IMR-90 (cell line): ENCODE measurements at regions not wholly inside any gene's neighbourhood (a gene's known extent, or its start where the extent isn't known, plus 50 kb on each side); places are given as distances from the start of the nearest gene placed in this dataset.

Experiments
- ATAC-seq: fragments of 200-7000 bp; cut with Tn5 transposase; 2 replicates; pipeline ENCODE4 v1.9.1; 2020; ENCODE audit warnings: low read depth, mild to moderate bottlenecking, moderate library complexity
- BruUV-seq: library from RNA; stranded (reverse); fragments of 400-500 nt; replicated peaks from 2 replicates; lab custom pipeline; 2021; lab: Mats Ljungman, UMichigan
- CTCF ChIA-PET: fragments of 300-600 bp; formaldehyde crosslinking; extraction: SDS; loops from one replicate; lab custom pipeline; 2021; ENCODE audit warnings: antibody characterized with exemption; lab: Yijun Ruan, JAX
- POLR2A ChIA-PET: fragments of 300-600 bp; sonication (Branson Sonifier 250); formaldehyde crosslinking; loops from one replicate; lab custom pipeline; 2022; ENCODE audit warnings: antibody characterized with exemption; ENCODE audit not compliant: unreplicated experiment; lab: Charles Lee
- DNase-seq: peaks from one replicate; pipeline ENCODE4 v3.0.0; 2013
- H2AFZ ChIP-seq: replicated peaks from 2 replicates; pipeline ENCODE3; 2013; ENCODE audit warnings: low read length, mild to moderate bottlenecking; ENCODE audit not compliant: poor library complexity
- H2AK5ac ChIP-seq: 2 replicates; pipeline ENCODE4 v1.6.1; 2013; ENCODE audit warnings: low read depth, low read length, inconsistent platforms
- H2AK9ac ChIP-seq: replicated peaks from 2 replicates; pipeline ENCODE3; 2013; ENCODE audit warnings: mild to moderate bottlenecking, low read depth, low read length, moderate library complexity; ENCODE audit not compliant: poor library complexity
- H2BK120ac ChIP-seq: 2 replicates; pipeline ENCODE4 v1.6.1; 2013; ENCODE audit warnings: low read depth, low read length, inconsistent platforms
- H2BK15ac ChIP-seq: 3 replicates; pipeline ENCODE4 v1.6.1; 2013; ENCODE audit warnings: low read depth, low read length, inconsistent platforms
- H2BK20ac ChIP-seq: 2 replicates; pipeline ENCODE4 v1.6.1; 2013; ENCODE audit warnings: low read depth, mild to moderate bottlenecking, inconsistent platforms, low read length, moderate library complexity
- H2BK5ac ChIP-seq: 2 replicates; pipeline ENCODE4 v1.6.1; 2013; ENCODE audit warnings: mild to moderate bottlenecking, low read depth, low read length, inconsistent platforms; ENCODE audit not compliant: poor library complexity, severe bottlenecking
- H3K14ac ChIP-seq: replicated peaks from 2 replicates; pipeline ENCODE4 v1.6.1; 2013; ENCODE audit warnings: low read depth, low read length, inconsistent platforms
- H3K18ac ChIP-seq: 2 replicates; pipeline ENCODE4 v1.6.1; 2013; ENCODE audit warnings: low read depth, low read length, control low read depth
- H3K23ac ChIP-seq: 2 replicates; pipeline ENCODE4 v1.6.1; 2013; ENCODE audit warnings: low read depth, low read length, inconsistent platforms
- H3K27ac ChIP-seq: 2 replicates; pipeline ENCODE4 v1.5.1; 2013; ENCODE audit warnings: mild to moderate bottlenecking, control low read depth, low read length; ENCODE audit not compliant: insufficient read depth
- H3K27me3 ChIP-seq: 2 replicates; pipeline ENCODE4 v1.6.1; 2013; ENCODE audit warnings: low read length; ENCODE audit not compliant: control insufficient read depth, insufficient read depth
- H3K36me3 ChIP-seq: 2 replicates; pipeline ENCODE4 v1.6.1; 2013; ENCODE audit warnings: low read length, mixed read lengths; ENCODE audit not compliant: control insufficient read depth, insufficient read depth
- H3K4ac ChIP-seq: 2 replicates; pipeline ENCODE4 v1.6.1; 2013; ENCODE audit warnings: low read depth, low read length, inconsistent platforms
- H3K4me1 ChIP-seq: 2 replicates; pipeline ENCODE4 v1.6.1; 2013; ENCODE audit warnings: low read length, mixed read lengths; ENCODE audit not compliant: control insufficient read depth, insufficient read depth
- H3K4me2 ChIP-seq: 2 replicates; pipeline ENCODE4 v1.6.1; 2013; ENCODE audit warnings: low read depth, mild to moderate bottlenecking, control low read depth, low read length, moderate library complexity
- H3K4me3 ChIP-seq: 2 replicates; pipeline ENCODE4 v1.5.1; 2013; ENCODE audit warnings: low read depth, mild to moderate bottlenecking, control low read depth, low read length, moderate library complexity; ENCODE audit not compliant: insufficient read depth
- H3K56ac ChIP-seq: 2 replicates; pipeline ENCODE4 v1.6.1; 2013; ENCODE audit warnings: low read length, inconsistent platforms; ENCODE audit not compliant: insufficient read depth; ENCODE audit errors: extremely low read depth
- H3K79me1 ChIP-seq, 2 experiments: 2 replicates each; pipeline ENCODE4 v1.6.1; 2013; ENCODE audit warnings: low read length in 2 of 2, inconsistent platforms in 1 of 2, low read depth in 1 of 2
- H3K9ac ChIP-seq: 2 replicates; pipeline ENCODE4 v1.6.1; 2013; ENCODE audit warnings: low read depth, low read length, control low read depth
- H3K9me1 ChIP-seq: 2 replicates; pipeline ENCODE4 v1.6.1; 2013; ENCODE audit warnings: low read length, inconsistent platforms; ENCODE audit not compliant: insufficient read depth
- H3K9me3 ChIP-seq: 2 replicates; pipeline ENCODE4 v1.6.1; 2013; ENCODE audit warnings: low read length; ENCODE audit not compliant: control insufficient read depth, insufficient read depth
- H4K20me1 ChIP-seq: 2 replicates; pipeline ENCODE4 v1.6.1; 2013; ENCODE audit warnings: low read length, inconsistent platforms; ENCODE audit not compliant: insufficient read depth
- H4K5ac ChIP-seq: 2 replicates; pipeline ENCODE4 v1.6.1; 2013; ENCODE audit warnings: mild to moderate bottlenecking, low read depth, low read length, control low read depth
- H4K8ac ChIP-seq, 2 experiments: 2 replicates each; pipeline ENCODE4 v1.6.1; 2013; ENCODE audit warnings: low read depth in 2 of 2, low read length in 2 of 2, control low read depth in 1 of 2, inconsistent platforms in 1 of 2
- H4K91ac ChIP-seq: 2 replicates; pipeline ENCODE4 v1.6.1; 2013; ENCODE audit warnings: low read depth, low read length, inconsistent platforms; ENCODE audit not compliant: insufficient read depth
- BHLHE40 ChIP-seq: fragments of 150-350 bp; IDR thresholded peaks from 2 replicates; pipeline ENCODE4 v1.6.1; 2016; ENCODE audit warnings: mild to moderate bottlenecking, low read depth, low read length
- CEBPB ChIP-seq: IDR thresholded peaks from 2 replicates; pipeline ENCODE4 v1.6.1; 2012; ENCODE audit warnings: low read depth, low read length, improper control_type of control experiment
- CHD1 ChIP-seq: IDR thresholded peaks from 2 replicates; pipeline ENCODE4 v1.6.1; 2012; ENCODE audit warnings: low read depth, low read length, improper control_type of control experiment
- FOS ChIP-seq: fragments of 150-350 bp; IDR thresholded peaks from 2 replicates; pipeline ENCODE4 v1.6.1; 2016; ENCODE audit warnings: low read depth, low read length
- MAFK ChIP-seq: IDR thresholded peaks from 2 replicates; pipeline ENCODE4 v1.6.1; 2012; ENCODE audit warnings: low read depth, low read length, improper control_type of control experiment
- MAZ ChIP-seq: IDR thresholded peaks from 2 replicates; pipeline ENCODE4 v1.6.1; 2012; ENCODE audit warnings: low read depth, mild to moderate bottlenecking, low read length, improper control_type of control experiment, moderate library complexity, borderline replicate concordance
- MXI1 ChIP-seq: IDR thresholded peaks from 2 replicates; pipeline ENCODE4 v1.6.1; 2012; ENCODE audit warnings: low read depth, mild to moderate bottlenecking, low read length, moderate library complexity, borderline replicate concordance
- NFE2L2 ChIP-seq: fragments of 150-350 bp; IDR thresholded peaks from 2 replicates; pipeline ENCODE4 v1.6.1; 2016; ENCODE audit warnings: low read depth, mild to moderate bottlenecking, low read length
- POLR2A ChIP-seq: IDR thresholded peaks from 2 replicates; pipeline ENCODE4 v1.6.1; 2012; ENCODE audit warnings: mild to moderate bottlenecking, low read depth, low read length
- RAD21 ChIP-seq: IDR thresholded peaks from 2 replicates; pipeline ENCODE4 v1.6.1; 2012; ENCODE audit warnings: low read length, improper control_type of control experiment
- RCOR1 ChIP-seq: IDR thresholded peaks from 2 replicates; pipeline ENCODE4 v1.6.1; 2012; ENCODE audit warnings: mild to moderate bottlenecking, low read length, improper control_type of control experiment; ENCODE audit not compliant: insufficient replicate concordance
- RFX5 ChIP-seq: IDR thresholded peaks from 2 replicates; pipeline ENCODE4 v1.8.0; 2012; ENCODE audit warnings: low read depth, mild to moderate bottlenecking, low read length, moderate library complexity
- SMC3 ChIP-seq: fragments of 150-350 bp; IDR thresholded peaks from 2 replicates; pipeline ENCODE4 v1.6.1; 2016; ENCODE audit warnings: low read depth, mild to moderate bottlenecking, antibody characterized with exemption, low read length, moderate library complexity
- WGBS, 2 experiments: methylation state at CpG; one replicate each; pipeline versions ENCODE4 v1.1.5 to v1.1.7; 2013; ENCODE audit warnings: missing lambda C conversion rate in 2 of 2; ENCODE audit not compliant: insufficient read length in 1 of 2; ENCODE audit errors: extremely low coverage in 2 of 2; 5-methylcytosine and 5-hydroxymethylcytosine counted together
- dilution Hi-C: fragments of 300-500 bp; cut with HindIII; formaldehyde crosslinking; loops from one replicate; pipeline ENCODE4 v1.14.3; 2018; ENCODE audit warnings: low sequenced_read_pairs; ENCODE audit not compliant: unreplicated experiment
- in situ Hi-C: fragments of 300-500 bp; cut with MboI; formaldehyde crosslinking; loops from 3 replicates; pipeline ENCODE4 v1.14.3; 2019; ENCODE audit warnings: low sequenced_read_pairs, inconsistent platforms, mixed read lengths
- intact Hi-C: fragments of 100-400 bp; cut with micrococcal nuclease; formaldehyde crosslinking; loops from 2 replicates; pipeline ENCODE4 v1.10.0; 2022
- TF ChIP-seq, protein P1 (sequence below): fragments of 150-350 bp; IDR thresholded peaks from 2 replicates; pipeline ENCODE4 v1.6.1; 2017; ENCODE audit warnings: mild to moderate bottlenecking, antibody characterized with exemption, low read length, low read depth
- TF ChIP-seq, protein P2 (sequence below): conservative IDR thresholded peaks from 2 replicates; pipeline ENCODE4 v1.5.1; 2012; ENCODE audit warnings: mild to moderate bottlenecking, low read depth, low read length, improper control_type of control experiment
- TF ChIP-seq, protein P3 (sequence below): fragments of 150-350 bp; IDR thresholded peaks from 2 replicates; pipeline ENCODE4 v1.6.1; 2016; ENCODE audit warnings: low read depth, mild to moderate bottlenecking, low read length, moderate library complexity, borderline replicate concordance

DNA sequence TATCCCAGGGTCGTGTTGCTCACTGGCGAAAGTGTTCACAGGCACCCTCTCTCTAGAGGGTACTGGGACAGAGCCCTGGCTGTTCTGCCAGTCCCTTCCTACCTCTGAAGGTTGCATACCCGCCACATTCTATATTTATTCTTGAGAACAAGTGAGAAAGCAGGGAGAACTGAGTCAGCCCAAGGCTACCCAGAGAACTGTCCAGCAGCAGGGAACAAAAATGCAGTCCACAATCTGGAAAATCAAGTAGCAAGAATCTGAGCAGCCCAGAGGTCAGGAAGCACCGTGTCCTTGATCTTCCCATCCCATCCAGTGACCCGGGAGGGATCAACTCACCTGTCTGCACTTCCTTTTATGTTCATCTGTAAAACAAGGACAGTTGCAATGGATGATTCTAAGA is 164.1 kb downstream of the FBXO15 start:
- POLR2A ChIA-PET = no interaction called here
- ATAC-seq (no peak), DNase-seq (no peak)
- no TSS peak for BruUV-seq
- Histone ChIP-seq H3K9me3 (no peaks in the 10 kb centered on the region), H3K4me1 (peaks cover 2% of the 10 kb centered on the region; the same call in 1 of the 2 replicates), H4K91ac (no peak overlapping the region), H2AK5ac (no peak overlapping the region), H3K4me2 (no peak overlapping the region), H3K23ac (no peak overlapping the region), H3K4ac (no peak overlapping the region), H4K5ac (no peak overlapping the region), H2AK9ac (no peak overlapping the region), H2BK5ac (no peak overlapping the region), H3K9ac (no peak overlapping the region), H3K27ac (no peak overlapping the region), H3K9me1 (peaks cover 2% of the 10 kb centered on the region; the same call in 1 of the 2 replicates), H3K4me3 (no peak overlapping the region), H3K79me1 (no peaks in the 10 kb centered on the region), H4K20me1 (no peaks in the 10 kb centered on the region), H2BK120ac (no peak overlapping the region), H3K14ac (no peak overlapping the region), H3K36me3 (no peaks in the 10 kb centered on the region), H2AFZ (no peak overlapping the region), H3K56ac (no peak overlapping the region), H2BK20ac (no peak overlapping the region), H2BK15ac (no peak overlapping the region), H3K27me3 (no peaks in the 10 kb centered on the region), H3K18ac (no peak overlapping the region), H4K8ac (no peak overlapping the region)
- CTCF ChIA-PET = no interaction called here
- TF ChIP-seq FOS = no peak
- no peak for TF ChIP-seq SMC3
- no peak for TF ChIP-seq NFE2L2
- TF ChIP-seq, protein P1, sequence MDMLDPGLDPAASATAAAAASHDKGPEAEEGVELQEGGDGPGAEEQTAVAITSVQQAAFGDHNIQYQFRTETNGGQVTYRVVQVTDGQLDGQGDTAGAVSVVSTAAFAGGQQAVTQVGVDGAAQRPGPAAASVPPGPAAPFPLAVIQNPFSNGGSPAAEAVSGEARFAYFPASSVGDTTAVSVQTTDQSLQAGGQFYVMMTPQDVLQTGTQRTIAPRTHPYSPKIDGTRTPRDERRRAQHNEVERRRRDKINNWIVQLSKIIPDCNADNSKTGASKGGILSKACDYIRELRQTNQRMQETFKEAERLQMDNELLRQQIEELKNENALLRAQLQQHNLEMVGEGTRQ = no peak
- no peak for TF ChIP-seq BHLHE40
- TF ChIP-seq RAD21 = no peak
- no peak for TF ChIP-seq RCOR1
- TF ChIP-seq CEBPB = no peak
- TF ChIP-seq, protein P2, sequence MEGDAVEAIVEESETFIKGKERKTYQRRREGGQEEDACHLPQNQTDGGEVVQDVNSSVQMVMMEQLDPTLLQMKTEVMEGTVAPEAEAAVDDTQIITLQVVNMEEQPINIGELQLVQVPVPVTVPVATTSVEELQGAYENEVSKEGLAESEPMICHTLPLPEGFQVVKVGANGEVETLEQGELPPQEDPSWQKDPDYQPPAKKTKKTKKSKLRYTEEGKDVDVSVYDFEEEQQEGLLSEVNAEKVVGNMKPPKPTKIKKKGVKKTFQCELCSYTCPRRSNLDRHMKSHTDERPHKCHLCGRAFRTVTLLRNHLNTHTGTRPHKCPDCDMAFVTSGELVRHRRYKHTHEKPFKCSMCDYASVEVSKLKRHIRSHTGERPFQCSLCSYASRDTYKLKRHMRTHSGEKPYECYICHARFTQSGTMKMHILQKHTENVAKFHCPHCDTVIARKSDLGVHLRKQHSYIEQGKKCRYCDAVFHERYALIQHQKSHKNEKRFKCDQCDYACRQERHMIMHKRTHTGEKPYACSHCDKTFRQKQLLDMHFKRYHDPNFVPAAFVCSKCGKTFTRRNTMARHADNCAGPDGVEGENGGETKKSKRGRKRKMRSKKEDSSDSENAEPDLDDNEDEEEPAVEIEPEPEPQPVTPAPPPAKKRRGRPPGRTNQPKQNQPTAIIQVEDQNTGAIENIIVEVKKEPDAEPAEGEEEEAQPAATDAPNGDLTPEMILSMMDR = no peak
- no peak for TF ChIP-seq RFX5
- TF ChIP-seq MAZ = no peak
- TF ChIP-seq CHD1 = no peak
- TF ChIP-seq POLR2A = no peak
- TF ChIP-seq MXI1 = no peak
- TF ChIP-seq, protein P3, sequence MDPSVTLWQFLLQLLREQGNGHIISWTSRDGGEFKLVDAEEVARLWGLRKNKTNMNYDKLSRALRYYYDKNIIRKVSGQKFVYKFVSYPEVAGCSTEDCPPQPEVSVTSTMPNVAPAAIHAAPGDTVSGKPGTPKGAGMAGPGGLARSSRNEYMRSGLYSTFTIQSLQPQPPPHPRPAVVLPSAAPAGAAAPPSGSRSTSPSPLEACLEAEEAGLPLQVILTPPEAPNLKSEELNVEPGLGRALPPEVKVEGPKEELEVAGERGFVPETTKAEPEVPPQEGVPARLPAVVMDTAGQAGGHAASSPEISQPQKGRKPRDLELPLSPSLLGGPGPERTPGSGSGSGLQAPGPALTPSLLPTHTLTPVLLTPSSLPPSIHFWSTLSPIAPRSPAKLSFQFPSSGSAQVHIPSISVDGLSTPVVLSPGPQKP = no peak
- no peak for TF ChIP-seq MAFK
- in situ Hi-C loops (no loop called here), intact Hi-C loops (no loop called here), dilution Hi-C loops (no loop called here)
- 60% methylated on average over 1 of the region's 5 CpGs; no CpG with 5 or more reads in 1 of the 2 experiments for WGBS, 2 experiments
